Gastroesophageal sphincter (tissue), 3 donors: ENCODE measurements at regions not wholly inside any gene's neighbourhood (a gene's known extent, or its start where the extent isn't known, plus 50 kb on each side); places are given as distances from the start of the nearest gene placed in this dataset.

Source experiments
- CTCF ChIP-seq, 4 experiments: fragments of 200-600 bp in 2 of 4; fragments of 450-650 bp in 2 of 4; sonication (generic) in 1 of 4; IDR thresholded peaks; one replicate each; pipeline ENCODE4 v1.5.1; 2017 to 2019; ENCODE audit warnings: antibody characterized with exemption in 4 of 4, mild to moderate bottlenecking in 2 of 4, moderate library complexity in 2 of 4
- EP300 ChIP-seq: sonication (generic); formaldehyde crosslinking; IDR thresholded peaks from one replicate; pipeline ENCODE4 v1.6.1; 2017; ENCODE audit warnings: antibody characterized with exemption, mild to moderate bottlenecking
- POLR2A ChIP-seq, 2 donors: fragments of 450-650 bp; IDR thresholded peaks; one replicate each; pipeline ENCODE4 v1.6.1; 2017; ENCODE audit warnings: antibody characterized with exemption in 2 of 2, mild to moderate bottlenecking in 2 of 2, moderate library complexity in 1 of 2
- POLR2AphosphoS5 ChIP-seq: sonication (generic); formaldehyde crosslinking; IDR thresholded peaks from one replicate; pipeline ENCODE4 v1.6.1; 2017; ENCODE audit warnings: antibody characterized with exemption

- no peak for TF ChIP-seq CTCF (IDR thresholded peaks at IDR 0.05)
- no peak for TF ChIP-seq POLR2A (IDR thresholded peaks at IDR 0.05)
- TF ChIP-seq POLR2AphosphoS5: no peak
- TF ChIP-seq EP300: no peak
Measured at GRCh38 chr9:30970186-30970585, 1414.3 kb upstream of the ACO1 start.
